HG02642 (cell line): ENCODE measurements at regions not wholly inside any gene's neighbourhood (a gene's known extent, or its start where the extent isn't known, plus 50 kb on each side); places are given as distances from the start of the nearest gene placed in this dataset.
"Not testable (repeated sequence)": the region's sequence is repeated elsewhere in the genome, so short reads cannot be mapped to it uniquely, and the experiment has no call there.

Experiments
- ATAC-seq: cut with Tn5 transposase; IDR thresholded peaks from one replicate; pipeline ENCODE4 v1.9.1; 2021; ENCODE audit warnings: mild to moderate bottlenecking; ENCODE audit not compliant: unreplicated experiment, poor library complexity

DNA sequence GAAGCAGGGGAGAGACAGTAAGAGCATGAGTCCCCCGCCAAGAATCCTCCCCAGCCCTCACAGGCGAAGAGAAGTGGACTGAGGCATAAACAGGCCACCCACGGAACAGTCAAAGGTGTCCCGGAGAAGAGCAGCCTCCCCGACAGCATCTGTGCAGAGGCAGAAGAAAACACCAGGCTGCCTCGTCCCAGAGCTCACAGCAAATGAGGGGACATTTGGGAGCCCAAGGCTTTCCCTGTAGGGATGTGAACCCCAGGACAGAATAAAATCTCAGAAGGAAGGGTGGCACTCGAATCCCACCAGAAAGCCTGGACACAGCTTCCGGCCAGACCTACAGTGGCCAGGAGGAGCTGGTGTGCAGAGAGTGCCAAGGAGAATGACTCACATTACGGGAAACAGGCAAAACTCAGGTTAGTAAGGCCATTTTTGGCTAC is 90.4 kb downstream of the DLL1 start:
- ATAC-seq = no peak

DNA sequence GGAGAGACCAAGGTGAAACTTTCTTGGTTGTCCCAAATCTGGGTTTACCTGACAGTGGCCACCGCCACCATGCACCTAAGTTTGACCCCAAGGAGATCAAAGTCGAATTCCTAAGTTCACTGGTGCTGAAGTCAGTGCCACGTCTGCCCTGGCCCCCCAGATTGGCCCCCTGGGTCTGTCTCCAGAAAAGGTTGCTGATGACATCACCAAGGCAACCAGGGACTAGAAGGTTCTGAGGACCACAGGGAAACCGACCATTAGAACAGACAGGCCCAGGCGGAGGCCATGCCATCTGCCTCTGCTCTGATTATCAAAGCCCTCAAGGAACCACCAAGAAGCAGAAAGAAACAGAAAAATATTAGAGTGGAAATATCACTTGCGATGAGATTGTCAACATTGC is 91.2 kb downstream of the DLL1 start:
- no peak for ATAC-seq

GRCh38 chr6:170198298-170198697 is 92.6 kb downstream of the DLL1 start:
- no peak for ATAC-seq

- no peak for ATAC-seq
Observed at GRCh38 chr6:170193326-170193821, 97.5 kb downstream of the DLL1 start.

GRCh38 chr6:170192905-170193304 is 98.0 kb downstream of the DLL1 start:
- no peak for ATAC-seq

GRCh38 chr6:170192101-170192500 is 98.8 kb downstream of the DLL1 start:
- ATAC-seq = not testable (repeated sequence)

DNA sequence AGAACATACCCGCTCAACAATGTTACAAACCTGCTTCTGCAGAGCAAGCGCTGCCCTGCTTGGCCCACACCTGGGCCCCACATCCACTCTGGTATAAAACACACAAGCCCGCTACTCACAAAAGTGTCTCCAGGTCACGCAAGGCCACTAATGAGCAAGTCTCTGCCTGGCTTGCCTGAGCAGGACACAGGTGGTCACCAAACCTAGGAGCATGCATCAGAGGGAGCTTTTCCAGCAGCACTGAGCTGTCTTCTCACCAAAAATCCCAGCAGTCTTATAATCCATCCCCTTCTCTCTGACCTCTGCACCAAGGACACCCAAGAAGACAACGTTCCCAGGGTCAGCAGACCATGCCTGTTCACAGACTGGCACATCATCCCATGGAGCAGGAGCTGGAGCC is 100.8 kb downstream of the DLL1 start:
- ATAC-seq = no peak

DNA sequence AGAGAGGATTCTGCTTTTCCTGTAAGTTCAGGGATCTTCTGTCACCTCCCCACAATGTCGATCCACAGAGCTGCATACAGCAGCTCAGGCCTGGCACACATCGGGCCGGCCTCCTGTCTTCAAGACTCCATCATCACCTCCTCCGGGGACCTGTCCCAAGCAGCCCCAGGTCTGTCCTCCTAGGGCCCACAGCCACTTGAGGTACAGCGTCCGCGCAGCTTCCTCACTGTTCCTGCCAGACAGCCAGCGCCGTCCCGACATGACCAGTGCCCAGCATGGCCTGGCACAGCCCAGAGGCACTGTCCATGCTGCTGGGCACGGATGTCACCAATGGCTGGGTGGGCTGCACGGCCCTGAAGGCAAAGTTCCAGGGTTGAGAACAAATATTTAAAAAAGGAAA is 101.6 kb downstream of the DLL1 start:
- no peak for ATAC-seq

- ATAC-seq = no peak
Observed at GRCh38 chr6:170188571-170189001, 102.3 kb downstream of the DLL1 start.

DNA sequence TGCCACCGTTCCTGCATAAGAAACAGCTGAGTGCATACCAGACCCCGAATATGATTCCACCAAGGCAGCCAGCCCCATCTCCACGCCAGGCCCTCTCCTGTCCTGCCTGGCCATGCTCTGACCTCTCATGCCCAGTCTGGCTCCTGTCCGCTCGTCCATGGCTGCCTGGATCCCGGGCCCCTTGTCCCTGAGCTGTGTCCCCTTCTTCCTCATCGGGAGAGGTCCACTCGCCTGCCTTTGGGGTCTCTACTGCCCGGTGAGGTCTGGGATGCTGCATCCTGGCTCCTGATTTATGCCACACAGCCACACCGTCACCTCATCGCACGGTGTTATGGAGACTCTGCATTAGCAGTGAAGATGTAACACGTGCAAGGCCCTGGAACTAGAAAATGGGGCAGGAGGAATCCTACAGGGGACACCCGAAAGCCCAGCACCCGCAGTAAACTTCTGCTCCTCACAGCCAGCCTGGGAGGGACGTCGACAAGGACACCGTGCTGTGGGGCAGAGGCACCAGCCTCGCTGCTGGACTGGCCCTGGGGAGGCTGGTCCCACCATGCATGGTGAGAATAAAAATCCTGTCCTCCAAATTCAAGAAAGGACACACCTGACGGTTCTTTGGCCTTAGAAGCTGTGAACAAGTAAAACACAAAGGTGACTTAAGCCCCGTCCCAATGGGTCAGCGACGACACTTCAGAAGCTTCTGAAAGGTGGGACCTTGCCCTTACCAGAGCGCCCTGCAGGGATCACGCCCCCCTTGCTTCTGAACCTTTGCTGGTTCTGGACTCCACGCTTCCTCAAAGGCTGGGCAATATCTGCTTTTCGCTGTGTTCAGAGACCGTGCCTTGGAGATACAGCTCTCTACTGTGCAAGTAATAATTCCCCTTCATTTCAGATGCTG is 103.0 kb downstream of the DLL1 start:
- no peak for ATAC-seq

- no peak for ATAC-seq
Observed at GRCh38 chr6:170186941-170187668, 103.8 kb downstream of the DLL1 start.

- ATAC-seq = no peak
Observed at GRCh38 chr6:170186006-170186935, 104.6 kb downstream of the DLL1 start.

- no peak for ATAC-seq
Observed at GRCh38 chr6:170185175-170185978, 105.5 kb downstream of the DLL1 start.

- no peak for ATAC-seq
Observed at GRCh38 chr6:170184316-170184715, 106.6 kb downstream of the DLL1 start.

DNA sequence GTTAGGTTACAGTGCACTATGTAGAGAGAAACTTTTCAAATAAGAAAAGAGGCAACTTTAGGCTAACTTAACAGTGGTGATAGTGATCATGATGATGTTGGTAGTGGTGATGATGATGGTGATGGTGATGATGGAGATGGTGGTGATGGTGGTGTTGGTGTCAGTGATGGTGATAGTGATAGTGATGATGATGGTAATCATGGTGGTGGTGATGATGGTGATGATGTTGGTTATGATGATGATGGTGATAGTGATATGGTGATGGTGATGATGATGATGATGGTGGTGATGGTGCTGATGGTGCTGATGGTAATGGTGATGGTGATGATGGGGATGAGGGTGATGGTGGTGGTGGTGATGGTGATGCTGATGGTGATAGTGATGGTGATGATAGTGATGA is 107.4 kb downstream of the DLL1 start:
- no peak for ATAC-seq

- no peak for ATAC-seq
Observed at GRCh38 chr6:170182781-170183120, 108.1 kb downstream of the DLL1 start.

DNA sequence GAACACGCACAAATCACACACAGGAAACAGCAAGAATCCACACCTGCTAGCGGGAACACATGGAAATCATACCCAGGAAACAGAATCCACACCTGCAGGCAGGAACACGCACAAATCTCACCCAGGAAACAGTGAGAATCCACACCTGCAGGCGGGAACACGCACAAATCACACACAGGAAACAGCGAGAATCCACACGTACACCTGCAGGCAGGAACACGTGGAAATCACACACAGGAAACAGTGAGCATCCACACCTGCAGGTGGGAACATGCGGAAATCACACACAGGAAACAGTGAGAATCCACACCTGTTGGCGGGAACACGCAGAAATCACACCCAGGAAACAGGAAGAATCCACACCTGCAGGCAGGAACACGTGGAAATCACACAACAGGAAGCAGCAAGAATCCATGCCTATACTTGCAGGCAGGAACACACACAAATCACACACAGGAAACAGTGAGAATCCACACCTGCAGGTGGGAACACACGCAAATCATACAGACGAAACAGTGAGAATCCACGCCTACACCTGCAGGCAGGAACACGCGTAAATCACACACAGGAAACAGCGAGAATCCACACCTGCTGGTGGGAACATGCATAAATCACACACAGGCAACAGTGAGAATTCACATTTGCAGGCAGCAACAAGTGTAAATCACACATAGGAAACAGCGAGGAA is 108.6 kb downstream of the DLL1 start:
- no peak for ATAC-seq

DNA sequence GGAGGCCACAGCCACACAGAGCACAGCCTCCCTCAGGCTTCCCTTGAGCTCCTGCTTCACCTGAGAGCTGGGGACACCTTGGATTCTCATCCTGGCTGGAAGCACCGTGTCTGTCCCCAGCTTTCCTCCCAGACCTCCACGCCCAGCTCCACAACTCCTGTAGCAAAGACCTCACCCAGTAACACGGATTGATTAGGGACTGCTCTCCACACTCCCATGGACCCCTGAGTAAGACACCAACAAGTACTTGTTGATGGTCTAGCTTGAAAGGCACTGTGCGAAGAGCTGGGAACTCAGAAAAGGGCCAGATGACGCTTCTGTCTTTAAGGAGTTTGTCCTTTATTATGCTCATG is 109.6 kb downstream of the DLL1 start:
- ATAC-seq = no peak

GRCh38 chr6:170180671-170181337 is 110.1 kb downstream of the DLL1 start:
- ATAC-seq = no peak
